ENCODE measurements at regions not wholly inside any gene's neighbourhood (a gene's known extent, or its start where the extent isn't known, plus 50 kb on each side); places are given as distances from the start of the nearest gene placed in this dataset.

DNA sequence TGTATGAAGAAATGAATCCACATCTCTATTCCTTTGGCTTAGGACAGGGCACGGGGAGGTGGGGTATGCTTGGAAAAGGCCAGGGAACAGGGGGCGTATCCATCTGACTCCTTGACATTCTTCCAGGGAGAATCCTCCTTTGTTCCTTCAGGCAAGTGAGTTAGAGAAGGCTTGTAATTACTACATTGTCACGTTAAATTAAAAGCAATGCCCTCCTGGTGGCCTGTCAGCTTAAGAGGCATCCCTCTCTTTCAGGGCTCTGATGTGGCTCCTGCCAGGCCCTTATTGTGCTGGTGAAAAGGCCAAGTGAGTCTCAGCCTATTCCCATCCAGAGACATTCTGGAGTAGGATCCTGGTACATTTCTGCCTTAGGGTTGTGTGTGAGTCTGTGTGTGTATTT is 128.3 kb downstream of the FOXA2 start:
- Mint-ChIP-seq H3K36me3 (ENCODE audit: low read depth, unreplicated experiment) (no peaks in the 10 kb centered on the region), H3K4me3 (ENCODE audit: unreplicated experiment) (no peak overlapping the region), H3K9me3 (ENCODE audit: unreplicated experiment) (no peaks in the 10 kb centered on the region), H3K4me1 (ENCODE audit: low read depth, unreplicated experiment) (no peaks in the 10 kb centered on the region), H3K27me3 (ENCODE audit: low read depth, unreplicated experiment) (peaks cover 54% of the 10 kb centered on the region), H3K27ac (ENCODE audit: unreplicated experiment) (no peak overlapping the region)
- Histone ChIP-seq H3K27ac (ENCODE audit: low read depth, low read length) (no peak overlapping the region), H3K36me3 (ENCODE audit: insufficient read depth, low read length) (no peaks in the 10 kb centered on the region), H3K4me1 (ENCODE audit: insufficient read depth, low read length) (no peaks in the 10 kb centered on the region), H3K4me2 (ENCODE audit: low read length) (no peak overlapping the region), H4K20me1 (ENCODE audit: insufficient read depth, low read length) (no peaks in the 10 kb centered on the region), H2AFZ (ENCODE audit: low read depth, low read length) (no peak overlapping the region), H3K9ac (ENCODE audit: low read length) (no peak overlapping the region), H3K4me3 (ENCODE audit: insufficient read depth, low read depth, low read length) (no peak overlapping the region), H3K27me3 (ENCODE audit: insufficient read depth, low read length) (no peaks in the 10 kb centered on the region), H3K79me2 (ENCODE audit: insufficient read depth, low read length) (no peaks in the 10 kb centered on the region), H3K9me3 (ENCODE audit: insufficient read depth, low read depth, low read length) (no peaks in the 10 kb centered on the region)
- TF ChIP-seq, protein P1, sequence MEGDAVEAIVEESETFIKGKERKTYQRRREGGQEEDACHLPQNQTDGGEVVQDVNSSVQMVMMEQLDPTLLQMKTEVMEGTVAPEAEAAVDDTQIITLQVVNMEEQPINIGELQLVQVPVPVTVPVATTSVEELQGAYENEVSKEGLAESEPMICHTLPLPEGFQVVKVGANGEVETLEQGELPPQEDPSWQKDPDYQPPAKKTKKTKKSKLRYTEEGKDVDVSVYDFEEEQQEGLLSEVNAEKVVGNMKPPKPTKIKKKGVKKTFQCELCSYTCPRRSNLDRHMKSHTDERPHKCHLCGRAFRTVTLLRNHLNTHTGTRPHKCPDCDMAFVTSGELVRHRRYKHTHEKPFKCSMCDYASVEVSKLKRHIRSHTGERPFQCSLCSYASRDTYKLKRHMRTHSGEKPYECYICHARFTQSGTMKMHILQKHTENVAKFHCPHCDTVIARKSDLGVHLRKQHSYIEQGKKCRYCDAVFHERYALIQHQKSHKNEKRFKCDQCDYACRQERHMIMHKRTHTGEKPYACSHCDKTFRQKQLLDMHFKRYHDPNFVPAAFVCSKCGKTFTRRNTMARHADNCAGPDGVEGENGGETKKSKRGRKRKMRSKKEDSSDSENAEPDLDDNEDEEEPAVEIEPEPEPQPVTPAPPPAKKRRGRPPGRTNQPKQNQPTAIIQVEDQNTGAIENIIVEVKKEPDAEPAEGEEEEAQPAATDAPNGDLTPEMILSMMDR (IDR thresholded peaks at IDR 0.05; ENCODE audit: insufficient read depth, low read depth, low read length), result no peak
- no peak for TF ChIP-seq EZH2 (IDR thresholded peaks at IDR 0.05; ENCODE audit: insufficient read depth, low read length)
- DNase-seq (ENCODE audit: low read depth), result no peak
- FAIRE-seq, result no peak

DNA sequence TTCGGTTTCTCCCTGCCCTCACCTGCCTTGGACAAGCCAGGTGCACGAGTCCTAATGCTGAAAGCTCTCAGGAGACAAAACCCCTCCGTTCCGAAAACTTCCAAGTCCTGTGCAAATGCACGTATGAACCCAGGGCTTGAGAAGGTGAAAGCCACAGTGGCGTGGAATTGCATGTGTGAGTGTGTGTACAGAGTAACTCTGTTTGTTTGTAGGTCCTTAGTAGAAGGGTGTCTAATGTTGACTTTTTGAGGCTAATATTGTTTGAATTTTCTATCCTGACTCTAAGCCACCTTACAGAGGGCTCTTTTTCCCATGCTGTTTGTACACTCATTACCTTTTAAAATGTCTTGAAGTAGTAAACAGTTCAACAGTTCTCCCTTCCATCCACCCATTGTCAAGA is 129.1 kb downstream of the FOXA2 start:
- Histone ChIP-seq H3K4me2 (ENCODE audit: low read length) (no peak overlapping the region), H3K27ac (ENCODE audit: low read depth, low read length) (no peak overlapping the region), H3K4me3 (ENCODE audit: insufficient read depth, low read depth, low read length) (no peak overlapping the region), H3K9ac (ENCODE audit: low read length) (no peak overlapping the region), H2AFZ (ENCODE audit: low read depth, low read length) (no peak overlapping the region), H3K36me3 (ENCODE audit: insufficient read depth, low read length) (no peaks in the 10 kb centered on the region), H3K4me1 (ENCODE audit: insufficient read depth, low read length) (no peaks in the 10 kb centered on the region), H3K79me2 (ENCODE audit: insufficient read depth, low read length) (no peaks in the 10 kb centered on the region), H3K27me3 (ENCODE audit: insufficient read depth, low read length) (no peaks in the 10 kb centered on the region), H4K20me1 (ENCODE audit: insufficient read depth, low read length) (no peaks in the 10 kb centered on the region), H3K9me3 (ENCODE audit: insufficient read depth, low read depth, low read length) (no peaks in the 10 kb centered on the region)
- Mint-ChIP-seq H3K27me3 (ENCODE audit: low read depth, unreplicated experiment) (peaks cover 51% of the 10 kb centered on the region), H3K9me3 (ENCODE audit: unreplicated experiment) (no peaks in the 10 kb centered on the region), H3K36me3 (ENCODE audit: low read depth, unreplicated experiment) (no peaks in the 10 kb centered on the region), H3K4me1 (ENCODE audit: low read depth, unreplicated experiment) (no peaks in the 10 kb centered on the region), H3K27ac (ENCODE audit: unreplicated experiment) (no peak overlapping the region), H3K4me3 (ENCODE audit: unreplicated experiment) (no peak overlapping the region)
- TF ChIP-seq, protein P1 (IDR thresholded peaks at IDR 0.05; ENCODE audit: insufficient read depth, low read depth, low read length), result no peak
- TF ChIP-seq EZH2 (IDR thresholded peaks at IDR 0.05; ENCODE audit: insufficient read depth, low read length), result no peak
- no peak for DNase-seq (ENCODE audit: low read depth)
- FAIRE-seq, result no peak

GRCh38 chr20:22453244-22454080 is 130.9 kb downstream of the FOXA2 start:
- Mint-ChIP-seq H3K9me3 (ENCODE audit: unreplicated experiment) (no peaks in the 10 kb centered on the region), H3K4me3 (ENCODE audit: unreplicated experiment) (no peak overlapping the region), H3K27ac (ENCODE audit: unreplicated experiment) (no peak overlapping the region), H3K36me3 (ENCODE audit: low read depth, unreplicated experiment) (no peaks in the 10 kb centered on the region), H3K4me1 (ENCODE audit: low read depth, unreplicated experiment) (no peaks in the 10 kb centered on the region), H3K27me3 (ENCODE audit: low read depth, unreplicated experiment) (peaks cover 54% of the 10 kb centered on the region)
- H2AFZ ChIP-seq (ENCODE audit: low read depth, low read length), result no peak overlapping the region
- H3K4me2 ChIP-seq (ENCODE audit: low read length), result no peak overlapping the region
- no peak overlapping the region for H3K4me3 ChIP-seq (ENCODE audit: insufficient read depth, low read depth, low read length)
- no peak for DNase-seq (ENCODE audit: low read depth)
- TF ChIP-seq, protein P1 (IDR thresholded peaks at IDR 0.05; ENCODE audit: insufficient read depth, low read depth, low read length), result peak; percentile 43
- no peak for TF ChIP-seq EZH2 (IDR thresholded peaks at IDR 0.05; ENCODE audit: insufficient read depth, low read length)
- H4K20me1 ChIP-seq (ENCODE audit: insufficient read depth, low read length), result no peaks in the 10 kb centered on the region
- H3K27ac ChIP-seq (ENCODE audit: low read depth, low read length), result no peak overlapping the region
- no peaks in the 10 kb centered on the region for H3K27me3 ChIP-seq (ENCODE audit: insufficient read depth, low read length)
- no peak for FAIRE-seq
- H3K79me2 ChIP-seq (ENCODE audit: insufficient read depth, low read length), result no peaks in the 10 kb centered on the region
- no peaks in the 10 kb centered on the region for H3K4me1 ChIP-seq (ENCODE audit: insufficient read depth, low read length)
- no peaks in the 10 kb centered on the region for H3K9me3 ChIP-seq (ENCODE audit: insufficient read depth, low read depth, low read length)
- no peaks in the 10 kb centered on the region for H3K36me3 ChIP-seq (ENCODE audit: insufficient read depth, low read length)
- H3K9ac ChIP-seq (ENCODE audit: low read length), result no peak overlapping the region

Measured in astrocyte (in vitro differentiated cells and primary cell).